ENCODE measurements at regions not wholly inside any gene's neighbourhood (a gene's known extent, or its start where the extent isn't known, plus 50 kb on each side); places are given as distances from the start of the nearest gene placed in this dataset.

DNA sequence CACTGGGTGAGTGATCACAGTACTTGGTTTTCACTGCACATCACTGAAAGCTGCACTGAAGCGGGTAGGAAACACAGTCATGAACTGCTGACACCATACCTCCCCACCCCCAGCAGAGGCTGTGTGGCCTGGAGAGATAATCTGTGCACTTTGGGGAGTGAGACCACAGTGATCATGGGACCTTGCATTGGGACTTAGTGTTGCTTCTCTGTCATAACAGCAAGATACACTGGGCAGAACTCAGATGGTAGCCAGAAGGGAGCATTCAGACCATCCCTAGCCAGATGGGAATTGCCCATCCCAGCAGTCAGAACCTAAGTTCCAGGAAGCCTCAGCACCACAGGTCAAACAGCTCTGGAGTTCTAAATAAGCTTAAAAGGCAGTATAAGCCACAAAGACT, 346.4 kb upstream of the TMEM229A start (continued):
- TF ChIP-seq EHF (CRISPR knock-in tag; IDR thresholded peaks at IDR 0.05) (no peak), KDM5A (IDR thresholded peaks at IDR 0.05) (no peak), NR3C1 (IDR thresholded peaks at IDR 0.05) (no peak), ZNF302 (CRISPR knock-in tag; IDR thresholded peaks at IDR 0.05) (no peak)

DNA sequence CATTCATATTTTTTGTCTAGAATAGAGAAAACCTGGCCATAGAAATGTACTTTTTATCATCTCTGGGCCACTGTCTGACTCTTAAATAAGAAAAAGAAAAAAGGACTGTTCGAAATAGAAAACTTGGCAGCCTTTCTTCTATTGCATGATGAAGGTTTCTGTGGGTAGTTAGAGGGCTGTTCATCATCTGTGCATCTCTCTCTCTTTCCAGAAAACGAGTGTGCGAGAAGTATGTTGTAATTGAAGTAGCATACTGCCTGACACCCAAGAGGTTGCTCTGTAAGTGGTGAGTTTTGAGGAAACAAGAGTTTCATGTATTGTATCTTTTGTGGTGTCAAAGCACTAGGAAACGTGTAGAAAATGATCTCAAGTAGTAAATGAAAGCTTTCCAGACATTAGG, 343.2 kb upstream of the TMEM229A start:
- WGBS (ENCODE audit: missing lambda C conversion rate), result 9% methylated on average over 4 of the region's 4 CpGs
- Histone ChIP-seq H3K4me3 (no peak overlapping the region), H3K4me1 (no peaks in the 10 kb centered on the region), H3K27ac (no peak overlapping the region), H3K4me2 (no peak overlapping the region), H3K9me3 (no peaks in the 10 kb centered on the region)
- CTCF ChIA-PET, result interaction anchor here (0.7 kb wide), 1 partner anchor 1061 kb away, joined by 3 read pairs; no protein-coding TSS in a partner anchor
- TF ChIP-seq ZNF302 (CRISPR knock-in tag; IDR thresholded peaks at IDR 0.05), result no peak
- POLR2A ChIA-PET, result no interaction called here
- DNase-seq (ENCODE audit: low read depth in 1 of 2, low spot score in 1 of 2), result no peak
- no peak for FAIRE-seq
- no peak for ATAC-seq

DNA sequence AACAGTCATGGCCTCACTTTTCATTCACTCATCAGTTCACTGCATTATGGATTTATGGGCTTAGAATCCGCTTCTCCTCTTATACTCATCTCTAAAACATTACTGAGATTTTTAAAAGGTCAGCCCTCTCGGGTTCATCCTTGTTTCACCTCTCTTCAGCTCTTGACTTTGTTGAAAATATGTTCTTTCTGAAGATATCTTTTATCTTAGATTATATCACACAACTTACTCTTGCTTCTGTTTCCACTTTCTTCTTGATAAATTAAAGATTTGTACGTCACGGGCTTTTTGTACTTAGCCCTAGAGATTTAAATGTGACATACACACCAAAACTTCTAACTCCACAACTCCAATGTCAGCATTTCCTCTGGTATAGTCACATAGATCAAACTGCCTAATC, 342.5 kb upstream of the TMEM229A start:
- H3K4me2 ChIP-seq, result no peak overlapping the region
- ATAC-seq, result no peak

DNA sequence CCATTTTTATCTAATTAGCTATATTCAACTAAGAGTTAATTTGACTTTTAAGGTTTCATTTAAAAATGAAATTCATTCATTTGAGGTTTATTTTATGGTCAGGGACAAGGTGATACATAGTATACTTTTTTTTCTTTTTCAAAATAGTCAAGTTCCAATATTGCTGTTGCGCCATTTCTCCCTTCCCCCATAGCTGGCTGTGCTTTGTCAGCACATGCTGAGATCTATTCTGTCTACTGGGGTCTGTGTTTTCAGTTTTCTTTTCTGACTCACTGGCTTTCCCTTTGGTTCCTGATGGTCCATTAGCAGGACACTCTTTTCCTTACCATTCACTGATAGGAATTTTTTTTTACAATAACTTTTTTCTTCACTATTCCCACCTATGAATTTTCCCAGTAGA, 336.4 kb upstream of the TMEM229A start:
- CTCF ChIA-PET, result no interaction called here
- WGBS (ENCODE audit: missing lambda C conversion rate), result 83% methylated on average over 1 of the region's 1 CpG
- FAIRE-seq (no peak), DNase-seq (ENCODE audit: low read depth in 1 of 2, low spot score in 1 of 2) (no peak), ATAC-seq (no peak)
- Histone ChIP-seq H3K9me3 (no peaks in the 10 kb centered on the region), H3K4me1 (no peaks in the 10 kb centered on the region), H3K4me2 (no peak overlapping the region), H3K27ac (no peak overlapping the region), H3K4me3 (no peak overlapping the region)
- POLR2A ChIA-PET, result no interaction called here
- TF ChIP-seq JUN (IDR thresholded peaks at IDR 0.05) (no peak), NPAS2 (CRISPR knock-in tag; IDR thresholded peaks at IDR 0.05; ENCODE audit: borderline replicate concordance) (no peak), ZC3H11A (IDR thresholded peaks at IDR 0.05) (no peak), MYC (IDR thresholded peaks at IDR 0.05; ENCODE audit: borderline replicate concordance, low read length) (no peak), ZSCAN20 (CRISPR knock-in tag; IDR thresholded peaks at IDR 0.05) (no peak), GATA3 (IDR thresholded peaks at IDR 0.05; ENCODE audit: borderline replicate concordance) (no peak), PHF8 (IDR thresholded peaks at IDR 0.05; ENCODE audit: borderline replicate concordance, low read depth) (no peak), HDAC2 (IDR thresholded peaks at IDR 0.05) (no peak), HOXB5 (CRISPR knock-in tag; IDR thresholded peaks at IDR 0.05) (no peak), EHMT2 (IDR thresholded peaks at IDR 0.05; ENCODE audit: low read depth) (no peak)
- TF ChIP-seq, protein P1, sequence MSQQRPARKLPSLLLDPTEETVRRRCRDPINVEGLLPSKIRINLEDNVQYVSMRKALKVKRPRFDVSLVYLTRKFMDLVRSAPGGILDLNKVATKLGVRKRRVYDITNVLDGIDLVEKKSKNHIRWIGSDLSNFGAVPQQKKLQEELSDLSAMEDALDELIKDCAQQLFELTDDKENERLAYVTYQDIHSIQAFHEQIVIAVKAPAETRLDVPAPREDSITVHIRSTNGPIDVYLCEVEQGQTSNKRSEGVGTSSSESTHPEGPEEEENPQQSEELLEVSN (IDR thresholded peaks at IDR 0.05; ENCODE audit: borderline replicate concordance, low read depth), result no peak
- TF ChIP-seq, protein P2, sequence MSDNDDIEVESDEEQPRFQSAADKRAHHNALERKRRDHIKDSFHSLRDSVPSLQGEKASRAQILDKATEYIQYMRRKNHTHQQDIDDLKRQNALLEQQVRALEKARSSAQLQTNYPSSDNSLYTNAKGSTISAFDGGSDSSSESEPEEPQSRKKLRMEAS (IDR thresholded peaks at IDR 0.05), result no peak
- TF ChIP-seq, protein P3, sequence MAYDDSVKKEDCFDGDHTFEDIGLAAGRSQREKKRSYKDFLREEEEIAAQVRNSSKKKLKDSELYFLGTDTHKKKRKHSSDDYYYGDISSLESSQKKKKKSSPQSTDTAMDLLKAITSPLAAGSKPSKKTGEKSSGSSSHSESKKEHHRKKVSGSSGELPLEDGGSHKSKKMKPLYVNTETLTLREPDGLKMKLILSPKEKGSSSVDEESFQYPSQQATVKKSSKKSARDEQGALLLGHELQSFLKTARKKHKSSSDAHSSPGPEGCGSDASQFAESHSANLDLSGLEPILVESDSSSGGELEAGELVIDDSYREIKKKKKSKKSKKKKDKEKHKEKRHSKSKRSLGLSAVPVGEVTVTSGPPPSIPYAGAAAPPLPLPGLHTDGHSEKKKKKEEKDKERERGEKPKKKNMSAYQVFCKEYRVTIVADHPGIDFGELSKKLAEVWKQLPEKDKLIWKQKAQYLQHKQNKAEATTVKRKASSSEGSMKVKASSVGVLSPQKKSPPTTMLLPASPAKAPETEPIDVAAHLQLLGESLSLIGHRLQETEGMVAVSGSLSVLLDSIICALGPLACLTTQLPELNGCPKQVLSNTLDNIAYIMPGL (CRISPR knock-in tag; IDR thresholded peaks at IDR 0.05; ENCODE audit: borderline replicate concordance), result no peak

More for the DNA sequence above, 342.5 kb upstream of the TMEM229A start:
- no peak for TF ChIP-seq HOXA7 (CRISPR knock-in tag; IDR thresholded peaks at IDR 0.05)
- TF ChIP-seq TP53 (CRISPR knock-in tag; IDR thresholded peaks at IDR 0.05), result no peak
- H3K4me3 ChIP-seq, result no peak overlapping the region
- H3K27ac ChIP-seq, result no peak overlapping the region
- 39% methylated on average over 4 of the region's 4 CpGs for WGBS (ENCODE audit: missing lambda C conversion rate)
- POLR2A ChIA-PET, result no interaction called here
- H3K9me3 ChIP-seq, result no peaks in the 10 kb centered on the region
- CTCF ChIA-PET, result no interaction called here
- DNase-seq (ENCODE audit: low read depth in 1 of 2, low spot score in 1 of 2) (no peak), FAIRE-seq (no peak)
- H3K4me1 ChIP-seq, result no peaks in the 10 kb centered on the region

Measured in A549 (cell line).